OCI-LY7 (cell line): ENCODE measurements at regions not wholly inside any gene's neighbourhood (a gene's known extent, or its start where the extent isn't known, plus 50 kb on each side); places are given as distances from the start of the nearest gene placed in this dataset.

ENCODE experiments used
- EZH2phosphoT487 ChIP-seq: fragments of 200-600 bp; sonication (generic); IDR thresholded peaks from 2 replicates; pipeline ENCODE4 v1.6.1; 2018; ENCODE audit warnings: low read depth, borderline replicate concordance, mild to moderate bottlenecking, mixed run types, antibody characterized with exemption, low read length, moderate library complexity, mixed read lengths
- TF ChIP-seq, protein P1 (sequence below): fragments of 200-600 bp; sonication (generic); conservative IDR thresholded peaks from 2 replicates; pipeline ENCODE4 v1.5.1; 2014; ENCODE audit warnings: mild to moderate bottlenecking, antibody characterized with exemption, low read length, moderate library complexity, mixed read lengths

DNA sequence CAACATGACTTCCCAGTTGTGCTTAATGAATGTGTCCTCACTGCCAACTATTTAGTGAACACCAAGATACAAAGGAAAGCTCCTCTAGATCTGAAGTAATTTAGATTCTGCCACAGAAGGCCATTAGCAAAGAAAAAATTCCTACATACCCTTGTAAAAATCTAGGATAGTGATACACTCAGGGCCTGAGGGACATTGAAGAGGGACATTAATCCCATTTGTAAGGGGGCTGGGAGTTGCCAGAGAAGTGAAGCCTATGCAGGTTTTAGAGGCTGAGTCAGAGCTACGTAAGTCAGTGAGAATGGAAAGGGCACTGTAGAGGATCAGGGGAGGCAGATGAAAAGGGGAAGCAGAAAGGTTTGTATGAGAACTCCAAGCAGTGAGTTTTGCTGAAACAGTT is 286.9 kb upstream of the TARS1 start:
- no peak for TF ChIP-seq EZH2phosphoT487
- TF ChIP-seq, protein P1, sequence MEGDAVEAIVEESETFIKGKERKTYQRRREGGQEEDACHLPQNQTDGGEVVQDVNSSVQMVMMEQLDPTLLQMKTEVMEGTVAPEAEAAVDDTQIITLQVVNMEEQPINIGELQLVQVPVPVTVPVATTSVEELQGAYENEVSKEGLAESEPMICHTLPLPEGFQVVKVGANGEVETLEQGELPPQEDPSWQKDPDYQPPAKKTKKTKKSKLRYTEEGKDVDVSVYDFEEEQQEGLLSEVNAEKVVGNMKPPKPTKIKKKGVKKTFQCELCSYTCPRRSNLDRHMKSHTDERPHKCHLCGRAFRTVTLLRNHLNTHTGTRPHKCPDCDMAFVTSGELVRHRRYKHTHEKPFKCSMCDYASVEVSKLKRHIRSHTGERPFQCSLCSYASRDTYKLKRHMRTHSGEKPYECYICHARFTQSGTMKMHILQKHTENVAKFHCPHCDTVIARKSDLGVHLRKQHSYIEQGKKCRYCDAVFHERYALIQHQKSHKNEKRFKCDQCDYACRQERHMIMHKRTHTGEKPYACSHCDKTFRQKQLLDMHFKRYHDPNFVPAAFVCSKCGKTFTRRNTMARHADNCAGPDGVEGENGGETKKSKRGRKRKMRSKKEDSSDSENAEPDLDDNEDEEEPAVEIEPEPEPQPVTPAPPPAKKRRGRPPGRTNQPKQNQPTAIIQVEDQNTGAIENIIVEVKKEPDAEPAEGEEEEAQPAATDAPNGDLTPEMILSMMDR = no peak
